Testis (tissue), 2 donors: ENCODE measurements at regions not wholly inside any gene's neighbourhood (a gene's known extent, or its start where the extent isn't known, plus 50 kb on each side); places are given as distances from the start of the nearest gene placed in this dataset.

Source experiments
- CTCF ChIP-seq, 3 experiments: fragments of 450-650 bp in 2 of 3; fragments of 200-600 bp in 1 of 3; sonication (generic) in 1 of 3; IDR thresholded peaks; one replicate each; pipeline ENCODE4 v1.5.1; 2016 to 2019; ENCODE audit warnings: antibody characterized with exemption in 3 of 3, mild to moderate bottlenecking in 2 of 3, moderate library complexity in 1 of 3
- POLR2A ChIP-seq: fragments of 450-650 bp; IDR thresholded peaks from one replicate; pipeline ENCODE4 v1.6.1; 2017; ENCODE audit warnings: antibody characterized with exemption, mild to moderate bottlenecking, moderate library complexity

- no peak for TF ChIP-seq CTCF (IDR thresholded peaks at IDR 0.05)
- no peak for TF ChIP-seq POLR2A
Observed at GRCh38 chr19:27742041-27742440, 1470.9 kb downstream of the UQCRFS1 start.
